ENCODE measurements at regions not wholly inside any gene's neighbourhood (a gene's known extent, or its start where the extent isn't known, plus 50 kb on each side); places are given as distances from the start of the nearest gene placed in this dataset.

- no peak for TF ChIP-seq IRF1 (CRISPR knock-in tag; IDR thresholded peaks at IDR 0.05)
- no peak for TF ChIP-seq ZMAT4 (CRISPR knock-in tag; IDR thresholded peaks at IDR 0.05)
- no peak for TF ChIP-seq CBFB (CRISPR knock-in tag; IDR thresholded peaks at IDR 0.05; ENCODE audit: low read depth)
- no peak for TF ChIP-seq ATF3 (CRISPR knock-in tag; conservative IDR thresholded peaks at IDR 0.05)
- TF ChIP-seq ZNF396 (CRISPR knock-in tag; IDR thresholded peaks at IDR 0.05; ENCODE audit: borderline replicate concordance) = no peak
- TF ChIP-seq JAZF1 (CRISPR knock-in tag; IDR thresholded peaks at IDR 0.05) = no peak
- TF ChIP-seq SOX15 (CRISPR knock-in tag; IDR thresholded peaks at IDR 0.05) = no peak
- no peak for TF ChIP-seq HMGA2 (CRISPR knock-in tag; IDR thresholded peaks at IDR 0.05)
- no peak for TF ChIP-seq SP1 (CRISPR knock-in tag; conservative IDR thresholded peaks at IDR 0.05)
- ChIA-PET CTCF (no interaction called here), POLR2A (no interaction called here)
- Mint-ChIP-seq H3K9me3 (peaks cover 15% of the 10 kb centered on the region), H3K4me3 (no peak overlapping the region), H3K36me3 (peaks cover 8% of the 10 kb centered on the region), H3K4me1 (no peaks in the 10 kb centered on the region), H3K27ac (no peak overlapping the region), H3K27me3 (ENCODE audit: low read depth) (no peaks in the 10 kb centered on the region)
- DNase-seq (ENCODE audit: low spot score) (no peak), ATAC-seq (no peak)
Observed at GRCh38 chr5:2936413-2936812, 184.9 kb upstream of the IRX2 start.

GRCh38 chr5:2929779-2930178 is 178.3 kb upstream of the IRX2 start:
- H3K4me1 Mint-ChIP-seq = peaks cover 10% of the 10 kb centered on the region
- H3K36me3 Mint-ChIP-seq = no peaks in the 10 kb centered on the region
- ChIA-PET CTCF (no interaction called here), POLR2A (interaction anchor here (0.6 kb wide), 1 partner anchor 374 kb away, joined by 5 read pairs; no protein-coding TSS in a partner anchor)
- TF ChIP-seq ZNF281 (CRISPR knock-in tag; IDR thresholded peaks at IDR 0.05) (no peak), ZNF532 (CRISPR knock-in tag; IDR thresholded peaks at IDR 0.05; ENCODE audit: borderline replicate concordance) (no peak), PRRX2 (CRISPR knock-in tag; IDR thresholded peaks at IDR 0.05) (no peak), JAZF1 (CRISPR knock-in tag; IDR thresholded peaks at IDR 0.05) (no peak), ATF1 (CRISPR knock-in tag; IDR thresholded peaks at IDR 0.05) (no peak), ATF3 (CRISPR knock-in tag; conservative IDR thresholded peaks at IDR 0.05) (no peak), PRDM15 (CRISPR knock-in tag; IDR thresholded peaks at IDR 0.05) (no peak), HMGXB4 (CRISPR knock-in tag; IDR thresholded peaks at IDR 0.05) (no peak), RORB (CRISPR knock-in tag; IDR thresholded peaks at IDR 0.05) (no peak), ZNF317 (CRISPR knock-in tag; IDR thresholded peaks at IDR 0.05; ENCODE audit: borderline replicate concordance, low read depth) (no peak), NR2C2 (CRISPR knock-in tag; IDR thresholded peaks at IDR 0.05) (no peak), ZNF425 (CRISPR knock-in tag; conservative IDR thresholded peaks at IDR 0.05) (no peak)
- no peak overlapping the region for H3K27ac Mint-ChIP-seq
- no peaks in the 10 kb centered on the region for H3K27me3 Mint-ChIP-seq (ENCODE audit: low read depth)
- DNase-seq (ENCODE audit: low spot score) = no peak
- ATAC-seq = no peak
- H3K9me3 Mint-ChIP-seq = peaks cover 6% of the 10 kb centered on the region; the same call in 1 of the 2 replicates
- H3K4me3 Mint-ChIP-seq = no peak overlapping the region

Data from WTC11 (cell line).